SK-N-SH (cell line): ENCODE measurements at regions not wholly inside any gene's neighbourhood (a gene's known extent, or its start where the extent isn't known, plus 50 kb on each side); places are given as distances from the start of the nearest gene placed in this dataset.

Experiments
- CTCF ChIA-PET: fragments of 300-600, 350-600 bp; formaldehyde crosslinking; extraction: SDS; loops from one replicate; lab custom pipeline; 2021; lab: Yijun Ruan, JAX
- POLR2A ChIA-PET: fragments of 350-600 bp; sonication (Branson Sonifier 250); formaldehyde crosslinking; extraction: SDS; loops from one replicate; lab custom pipeline; 2020; ENCODE audit warnings: antibody characterized with exemption, inconsistent platforms; lab: Yijun Ruan, JAX
- DNase-seq: peaks from one replicate; pipeline ENCODE4 v3.0.0; 2012
- H2AFZ ChIP-seq: fragments of 200-600 bp; sonication (generic); 2 replicates; pipeline ENCODE4 v1.8.1; 2016; ENCODE audit warnings: antibody characterized with exemption, mild to moderate bottlenecking, low read depth
- H3F3A ChIP-seq: fragments of 200-600 bp; sonication (generic); replicated peaks from 2 replicates; pipeline ENCODE3; 2016; ENCODE audit warnings: antibody characterized with exemption, mild to moderate bottlenecking; ENCODE audit not compliant: insufficient read depth
- H3K27ac ChIP-seq, 2 experiments: fragments of 200-500 bp in 1 of 2; fragments of 200-600 bp in 1 of 2; sonication (Bioruptor generic) in 1 of 2; sonication (generic), shearing (Covaris generic) in 1 of 2; 2 replicates each; pipeline versions ENCODE4 v1.5.1 to v1.6.1; 2014 to 2016; ENCODE audit warnings: low read depth in 2 of 2, inconsistent platforms in 1 of 2, low read length in 1 of 2, mild to moderate bottlenecking in 1 of 2, mixed read lengths in 1 of 2
- H3K27me3 ChIP-seq: fragments of 200-600 bp; sonication (generic), shearing (Covaris generic); 2 replicates; pipeline ENCODE4 v1.6.1; 2016; ENCODE audit warnings: mixed run types; ENCODE audit not compliant: insufficient read depth
- H3K36me3 ChIP-seq, 2 experiments: fragments of 200-500 bp in 1 of 2; fragments of 200-600 bp in 1 of 2; sonication (Bioruptor generic) in 1 of 2; sonication (generic) in 1 of 2; replicated peaks in 1 of 2; 2 replicates each; pipeline versions ENCODE3 to v1.5.1; 2014 to 2016; ENCODE audit warnings: low read length in 1 of 2, mild to moderate bottlenecking in 1 of 2; ENCODE audit not compliant: insufficient read depth in 2 of 2, control insufficient read depth in 1 of 2
- H3K4me1 ChIP-seq, 2 experiments: fragments of 200-500 bp in 1 of 2; fragments of 200-600 bp in 1 of 2; sonication (Bioruptor generic) in 1 of 2; sonication (generic), shearing (Covaris generic) in 1 of 2; 2 replicates each; pipeline versions ENCODE4 v1.5.1 to v1.6.1; 2014 to 2016; ENCODE audit warnings: low read depth in 1 of 2, low read length in 1 of 2, mixed run types in 1 of 2; ENCODE audit not compliant: insufficient read depth in 2 of 2, control insufficient read depth in 1 of 2
- H3K4me2 ChIP-seq: fragments of 200-600 bp; sonication (generic), shearing (Covaris generic); 2 replicates; pipeline ENCODE4 v1.6.1; 2017; ENCODE audit warnings: mixed run types
- H3K4me3 ChIP-seq, 2 experiments: fragments of 200-500 bp in 1 of 2; fragments of 200-600 bp in 1 of 2; sonication (Bioruptor generic) in 1 of 2; sonication (generic), shearing (Covaris generic) in 1 of 2; 2 replicates each; pipeline versions ENCODE4 v1.5.1 to v1.8.1; 2014 to 2016; ENCODE audit warnings: low read depth in 2 of 2, inconsistent platforms in 1 of 2, low read length in 1 of 2, mild to moderate bottlenecking in 1 of 2, mixed read lengths in 1 of 2, moderate library complexity in 1 of 2
- H3K79me2 ChIP-seq: fragments of 200-600 bp; sonication (generic); 2 replicates; pipeline ENCODE4 v1.8.1; 2017; ENCODE audit warnings: mild to moderate bottlenecking; ENCODE audit not compliant: insufficient read depth
- H3K9ac ChIP-seq: fragments of 200-600 bp; sonication (generic); 2 replicates; pipeline ENCODE4 v1.6.1; 2017; ENCODE audit warnings: mixed run types
- H3K9me2 ChIP-seq: fragments of 200-600 bp; sonication (generic); 2 replicates; pipeline ENCODE4 v1.6.1; 2017; ENCODE audit warnings: mixed run types
- H3K9me3 ChIP-seq: fragments of 200-600 bp; sonication (generic); 2 replicates; pipeline ENCODE4 v1.6.1; 2017; ENCODE audit warnings: mixed run types, mild to moderate bottlenecking, moderate library complexity
- H4K20me1 ChIP-seq: fragments of 200-600 bp; sonication (generic); 2 replicates; pipeline ENCODE4 v1.6.1; 2017; ENCODE audit warnings: mild to moderate bottlenecking, mixed run types; ENCODE audit not compliant: insufficient read depth
- CTCF ChIP-seq: fragments of 200-600 bp; sonication (generic); IDR thresholded peaks from 2 replicates; pipeline ENCODE4 v1.6.1; 2017; ENCODE audit warnings: antibody characterized with exemption, mild to moderate bottlenecking, moderate library complexity
- EZH2phosphoT487 ChIP-seq: fragments of 200-600 bp; sonication (generic); IDR thresholded peaks from 2 replicates; pipeline ENCODE4 v1.6.1; 2017; ENCODE audit warnings: low read depth, mixed run types, mild to moderate bottlenecking, antibody characterized with exemption, moderate library complexity, borderline replicate concordance
- FOSL2 ChIP-seq: IDR thresholded peaks from 2 replicates; pipeline ENCODE4 v1.4.0; 2012; ENCODE audit warnings: low read depth, mild to moderate bottlenecking, moderate library complexity, borderline replicate concordance
- FOXJ3 ChIP-seq: sonication (generic); formaldehyde crosslinking; IDR thresholded peaks from 2 replicates; pipeline ENCODE4 v1.5.1; 2020; ENCODE audit warnings: mild to moderate bottlenecking, missing genetic modification reagents
- FOXM1 ChIP-seq: IDR thresholded peaks from 2 replicates; pipeline ENCODE4 v1.4.0; 2012; ENCODE audit warnings: low read depth, mild to moderate bottlenecking
- GATA2 ChIP-seq: sonication (generic); formaldehyde crosslinking; IDR thresholded peaks from 2 replicates; pipeline ENCODE4 v1.5.0; 2020; ENCODE audit warnings: mild to moderate bottlenecking, missing genetic modification reagents
- MXI1 ChIP-seq: IDR thresholded peaks from 2 replicates; pipeline ENCODE4 v1.6.1; 2012; ENCODE audit warnings: mild to moderate bottlenecking, low read depth, low read length, improper control_type of control experiment
- NRF1 ChIP-seq: IDR thresholded peaks from 2 replicates; pipeline ENCODE4 v1.6.1; 2012; ENCODE audit warnings: low read depth, mild to moderate bottlenecking, low read length
- RCOR1 ChIP-seq: fragments of 150-350 bp; IDR thresholded peaks from 2 replicates; pipeline ENCODE4 v1.6.1; 2017; ENCODE audit warnings: antibody characterized with exemption, low read length
- SIN3A ChIP-seq: IDR thresholded peaks from 2 replicates; pipeline ENCODE4 v1.6.1; 2012; ENCODE audit warnings: low read depth, mild to moderate bottlenecking, low read length, moderate library complexity, borderline replicate concordance
- SMC3 ChIP-seq: IDR thresholded peaks from 2 replicates; pipeline ENCODE4 v1.6.1; 2012; ENCODE audit warnings: low read depth, low read length, improper control_type of control experiment
- TAF1 ChIP-seq: IDR thresholded peaks from 2 replicates; pipeline ENCODE4 v1.6.1; 2012; ENCODE audit warnings: low read depth, mild to moderate bottlenecking, low read length, moderate library complexity, borderline replicate concordance
- TCF12 ChIP-seq: IDR thresholded peaks from 2 replicates; pipeline ENCODE4 v1.4.0; 2012
- TEAD4 ChIP-seq: IDR thresholded peaks from 2 replicates; pipeline ENCODE4 v1.4.0; 2012; ENCODE audit warnings: mild to moderate bottlenecking, borderline replicate concordance; ENCODE audit not compliant: insufficient read depth
- YY1 ChIP-seq: IDR thresholded peaks from 2 replicates; pipeline ENCODE4 v1.4.0; 2012; ENCODE audit warnings: low read depth, mild to moderate bottlenecking
- ZBTB33 ChIP-seq: IDR thresholded peaks from 2 replicates; pipeline ENCODE4 v1.4.0; 2012; ENCODE audit warnings: low read depth, borderline replicate concordance
- WGBS: methylation state at CpG from one replicate; pipeline ENCODE4 v1.1.6; 2017; ENCODE audit warnings: low lambda C conversion rate; 5-methylcytosine and 5-hydroxymethylcytosine counted together
- TF ChIP-seq, protein P1 (sequence below): fragments of 150-350 bp; IDR thresholded peaks from 2 replicates; pipeline ENCODE4 v1.6.1; 2017; ENCODE audit warnings: antibody characterized with exemption, low read length, low read depth, borderline replicate concordance
- TF ChIP-seq, protein P2 (sequence below): IDR thresholded peaks from 2 replicates; pipeline ENCODE4 v1.4.0; 2012; ENCODE audit warnings: low read depth
- TF ChIP-seq, protein P3 (sequence below): IDR thresholded peaks from 2 replicates; pipeline ENCODE4 v1.6.1; 2012; ENCODE audit warnings: mild to moderate bottlenecking, low read depth, low read length, moderate library complexity

DNA sequence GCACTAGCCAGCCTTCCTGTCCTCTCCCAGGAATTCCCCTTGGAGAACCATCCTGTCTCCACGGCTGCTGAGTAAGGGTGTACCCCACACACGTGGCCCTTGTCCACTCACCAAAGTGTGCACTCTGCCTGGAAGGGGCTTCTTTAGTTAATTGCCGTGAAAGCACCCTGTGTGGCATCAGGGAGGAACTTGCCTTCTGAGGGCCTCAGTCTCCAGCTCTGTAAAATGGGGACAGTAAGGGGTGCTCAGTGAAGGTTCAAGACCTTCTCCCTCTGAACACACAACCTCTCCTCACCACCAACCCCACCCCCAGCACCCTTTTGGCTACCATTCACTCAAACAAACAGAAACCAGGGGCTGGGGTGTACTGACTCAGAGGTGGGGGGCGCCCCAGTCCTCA lies 59.1 kb upstream of the LHX1 start (continued):
- TF ChIP-seq, protein P1, sequence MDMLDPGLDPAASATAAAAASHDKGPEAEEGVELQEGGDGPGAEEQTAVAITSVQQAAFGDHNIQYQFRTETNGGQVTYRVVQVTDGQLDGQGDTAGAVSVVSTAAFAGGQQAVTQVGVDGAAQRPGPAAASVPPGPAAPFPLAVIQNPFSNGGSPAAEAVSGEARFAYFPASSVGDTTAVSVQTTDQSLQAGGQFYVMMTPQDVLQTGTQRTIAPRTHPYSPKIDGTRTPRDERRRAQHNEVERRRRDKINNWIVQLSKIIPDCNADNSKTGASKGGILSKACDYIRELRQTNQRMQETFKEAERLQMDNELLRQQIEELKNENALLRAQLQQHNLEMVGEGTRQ, result no peak
- TF ChIP-seq FOXJ3 (CRISPR knock-in tag) (no peak), EZH2phosphoT487 (no peak), YY1 (no peak), FOXM1 (no peak), GATA2 (CRISPR knock-in tag) (no peak), SMC3 (no peak)
- TF ChIP-seq, all 33 proteins: peak for 0

DNA sequence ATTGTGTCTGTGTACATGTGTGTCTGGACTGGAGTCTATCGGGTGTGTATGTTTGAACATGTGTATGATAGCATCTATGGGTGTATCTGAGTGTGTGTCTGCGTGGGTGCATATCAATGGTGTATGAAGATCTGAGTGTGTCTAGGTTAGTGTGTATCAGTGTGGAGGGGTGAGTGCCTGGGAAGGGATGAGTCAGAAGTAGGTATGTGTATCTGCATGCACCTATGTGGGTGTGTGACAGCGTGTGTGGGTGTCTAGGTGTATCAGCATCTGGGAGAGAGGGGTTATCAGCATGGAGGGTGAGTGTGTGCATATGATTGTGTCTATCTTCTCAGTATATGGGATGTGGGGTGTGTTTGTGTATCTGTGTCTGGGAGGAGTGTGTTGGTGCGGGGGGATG lies 58.2 kb upstream of the LHX1 start:
- 63% methylated on average over 4 of the region's 4 CpGs for WGBS
- Histone ChIP-seq H3K36me3 (no peaks in the 10 kb centered on the region), H3K4me3 (no peak overlapping the region), H3K27me3 (no peaks in the 10 kb centered on the region), H3K9me3 (no peaks in the 10 kb centered on the region), H3K27ac (no peak overlapping the region), H3K9ac (no peak overlapping the region), H3F3A (no peaks in the 10 kb centered on the region), H2AFZ (no peak overlapping the region), H3K4me1 (no peaks in the 10 kb centered on the region), H3K9me2 (no peaks in the 10 kb centered on the region), H3K79me2 (no peaks in the 10 kb centered on the region), H3K4me2 (no peak overlapping the region), H4K20me1 (no peaks in the 10 kb centered on the region)
- POLR2A ChIA-PET, result no interaction called here
- DNase-seq, result no peak
- CTCF ChIA-PET, result no interaction called here
- TF ChIP-seq FOSL2 (no peak), NRF1 (no peak), CTCF (no peak), TCF12 (no peak), SIN3A (no peak), FOXM1 (no peak), RCOR1 (no peak), MXI1 (no peak), TEAD4 (no peak), SMC3 (no peak), ZBTB33 (no peak), YY1 (no peak), TAF1 (no peak)
- TF ChIP-seq, protein P2, sequence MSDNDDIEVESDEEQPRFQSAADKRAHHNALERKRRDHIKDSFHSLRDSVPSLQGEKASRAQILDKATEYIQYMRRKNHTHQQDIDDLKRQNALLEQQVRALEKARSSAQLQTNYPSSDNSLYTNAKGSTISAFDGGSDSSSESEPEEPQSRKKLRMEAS, result no peak
- TF ChIP-seq, protein P3, sequence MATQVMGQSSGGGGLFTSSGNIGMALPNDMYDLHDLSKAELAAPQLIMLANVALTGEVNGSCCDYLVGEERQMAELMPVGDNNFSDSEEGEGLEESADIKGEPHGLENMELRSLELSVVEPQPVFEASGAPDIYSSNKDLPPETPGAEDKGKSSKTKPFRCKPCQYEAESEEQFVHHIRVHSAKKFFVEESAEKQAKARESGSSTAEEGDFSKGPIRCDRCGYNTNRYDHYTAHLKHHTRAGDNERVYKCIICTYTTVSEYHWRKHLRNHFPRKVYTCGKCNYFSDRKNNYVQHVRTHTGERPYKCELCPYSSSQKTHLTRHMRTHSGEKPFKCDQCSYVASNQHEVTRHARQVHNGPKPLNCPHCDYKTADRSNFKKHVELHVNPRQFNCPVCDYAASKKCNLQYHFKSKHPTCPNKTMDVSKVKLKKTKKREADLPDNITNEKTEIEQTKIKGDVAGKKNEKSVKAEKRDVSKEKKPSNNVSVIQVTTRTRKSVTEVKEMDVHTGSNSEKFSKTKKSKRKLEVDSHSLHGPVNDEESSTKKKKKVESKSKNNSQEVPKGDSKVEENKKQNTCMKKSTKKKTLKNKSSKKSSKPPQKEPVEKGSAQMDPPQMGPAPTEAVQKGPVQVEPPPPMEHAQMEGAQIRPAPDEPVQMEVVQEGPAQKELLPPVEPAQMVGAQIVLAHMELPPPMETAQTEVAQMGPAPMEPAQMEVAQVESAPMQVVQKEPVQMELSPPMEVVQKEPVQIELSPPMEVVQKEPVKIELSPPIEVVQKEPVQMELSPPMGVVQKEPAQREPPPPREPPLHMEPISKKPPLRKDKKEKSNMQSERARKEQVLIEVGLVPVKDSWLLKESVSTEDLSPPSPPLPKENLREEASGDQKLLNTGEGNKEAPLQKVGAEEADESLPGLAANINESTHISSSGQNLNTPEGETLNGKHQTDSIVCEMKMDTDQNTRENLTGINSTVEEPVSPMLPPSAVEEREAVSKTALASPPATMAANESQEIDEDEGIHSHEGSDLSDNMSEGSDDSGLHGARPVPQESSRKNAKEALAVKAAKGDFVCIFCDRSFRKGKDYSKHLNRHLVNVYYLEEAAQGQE, result no peak
